GM12873 (cell line): ENCODE measurements at regions not wholly inside any gene's neighbourhood (a gene's known extent, or its start where the extent isn't known, plus 50 kb on each side); places are given as distances from the start of the nearest gene placed in this dataset.

Experiments used
- CTCF ChIP-seq: IDR thresholded peaks from 2 replicates; pipeline ENCODE4 v1.5.1; 2012; ENCODE audit warnings: low read depth, mild to moderate bottlenecking, moderate library complexity, low read length, control low read depth; ENCODE audit not compliant: insufficient read depth; ENCODE audit errors: missing control alignments

GRCh38 chr14:48229091-48229490 is 553.7 kb upstream of the MDGA2 start:
- TF ChIP-seq CTCF, result no peak

DNA sequence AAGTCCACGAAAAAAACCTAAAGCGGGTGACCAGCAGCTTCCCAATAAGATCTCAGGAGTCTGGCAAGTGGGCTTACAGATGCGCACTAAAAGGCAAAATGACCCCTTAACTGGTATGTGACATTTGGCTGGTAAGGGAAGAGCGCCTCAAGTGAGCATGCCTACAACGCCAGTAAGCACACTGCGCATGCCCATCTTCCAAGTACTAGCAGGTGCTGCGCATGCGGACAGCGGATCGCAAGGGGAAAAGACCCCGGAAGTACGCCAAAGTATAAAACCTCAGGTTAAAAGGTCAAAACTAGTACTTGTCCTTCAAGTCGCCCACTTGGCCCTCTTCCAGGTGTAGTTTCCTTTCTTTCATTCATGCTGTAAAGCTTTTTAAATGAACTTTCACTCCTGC is 518.5 kb upstream of the MDGA2 start:
- TF ChIP-seq CTCF, result no peak

GRCh38 chr14:48140804-48141203 is 465.4 kb upstream of the MDGA2 start:
- no peak for TF ChIP-seq CTCF

- no peak for TF ChIP-seq CTCF
These were observed 454.1 kb upstream of the MDGA2 start for GRCh38 chr14:48129472-48129871.

GRCh38 chr14:48127674-48128073 is 452.3 kb upstream of the MDGA2 start:
- no peak for TF ChIP-seq CTCF

- TF ChIP-seq CTCF, result no peak
These were observed 450.2 kb upstream of the MDGA2 start for GRCh38 chr14:48125654-48126053.

- TF ChIP-seq CTCF, result no peak
These were observed 438.3 kb upstream of the MDGA2 start for GRCh38 chr14:48113713-48114112.
